ENCODE measurements at regions not wholly inside any gene's neighbourhood (a gene's known extent, or its start where the extent isn't known, plus 50 kb on each side); places are given as distances from the start of the nearest gene placed in this dataset.

DNA sequence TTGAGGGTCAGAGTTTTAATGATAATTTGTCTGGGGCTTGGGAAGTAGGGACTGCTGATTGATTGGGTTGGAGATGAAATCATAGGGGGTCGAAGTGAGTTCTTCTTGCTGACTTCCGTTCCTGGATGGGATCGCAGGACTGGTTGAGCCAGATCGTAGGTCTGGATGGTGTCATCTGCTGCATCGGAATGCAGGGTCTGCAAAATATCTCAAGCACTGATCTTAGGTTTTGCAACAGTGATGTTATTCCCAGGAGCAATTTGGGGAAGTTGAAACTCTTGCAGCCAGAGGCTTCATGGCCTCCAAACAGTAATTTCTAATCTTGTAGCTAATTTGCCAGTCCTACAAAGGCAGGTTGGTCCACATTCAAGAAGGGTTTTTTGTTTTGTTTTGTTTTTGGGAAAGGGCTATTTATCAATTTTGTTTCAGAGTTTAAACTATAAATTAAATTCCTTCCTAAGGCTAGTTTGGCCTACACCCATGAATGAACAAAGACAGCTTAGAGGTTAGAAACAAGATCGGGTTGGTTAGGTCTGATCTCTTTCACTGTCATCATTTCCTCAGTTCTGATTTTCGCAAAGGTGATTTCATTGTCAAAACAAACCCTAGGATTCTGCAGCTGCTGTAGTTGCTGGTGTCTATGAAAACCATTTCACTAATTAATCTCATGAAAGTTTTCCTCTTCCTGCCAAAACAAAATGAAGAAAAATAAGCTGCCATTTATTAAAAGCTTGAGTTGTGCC lies 388.0 kb downstream of the TMEM232 start:
- Histone ChIP-seq H3K36me3 (ENCODE audit: control insufficient read depth in 1 of 2, insufficient read depth in 2 of 2, low read length in 2 of 2) (no peaks in the 10 kb centered on the region), H3K27me3 (ENCODE audit: insufficient read depth, low read length) (no peaks in the 10 kb centered on the region), H3K9me3 (ENCODE audit: control insufficient read depth in 1 of 2, insufficient read depth in 1 of 2, low read depth in 1 of 2, low read length in 2 of 2) (no peaks in the 10 kb centered on the region), H3K4me2 (ENCODE audit: low read length) (no peak overlapping the region), H3K4me3 (replicated peaks in 1 of 2; ENCODE audit: low read depth in 1 of 2, low read length in 2 of 2) (no peak overlapping the region), H2AFZ (ENCODE audit: low read depth, low read length, poor library complexity, severe bottlenecking) (no peak overlapping the region), H3K4me1 (ENCODE audit: control insufficient read depth in 1 of 2, insufficient read depth in 2 of 2, low read length in 2 of 2) (no peaks in the 10 kb centered on the region), H3K9ac (ENCODE audit: low read length) (no peak overlapping the region), H4K20me1 (ENCODE audit: insufficient read depth) (no peaks in the 10 kb centered on the region), H3K79me2 (ENCODE audit: insufficient read depth, low read length) (no peaks in the 10 kb centered on the region), H3K27ac (ENCODE audit: low read depth, low read length) (no peak overlapping the region), H3K9me2 (ENCODE audit: insufficient read depth) (no peaks in the 10 kb centered on the region)
- no peak for ATAC-seq
- BruUV-seq (replicated peaks) = no TSS peak
- ChIA-PET POLR2A (no interaction called here), RAD21 (ENCODE audit: low non-redundant PET in 1 of 2, low total read pairs in 2 of 2, uncharacterized antibody in 2 of 2, unreplicated experiment in 2 of 2) (no interaction called here), CTCF (no interaction called here)
- intact Hi-C loops (cut with micrococcal nuclease) = no loop called here
- TF ChIP-seq ELF1 (IDR thresholded peaks at IDR 0.05; ENCODE audit: borderline replicate concordance, low read depth) = no peak
- TF ChIP-seq, protein P1, sequence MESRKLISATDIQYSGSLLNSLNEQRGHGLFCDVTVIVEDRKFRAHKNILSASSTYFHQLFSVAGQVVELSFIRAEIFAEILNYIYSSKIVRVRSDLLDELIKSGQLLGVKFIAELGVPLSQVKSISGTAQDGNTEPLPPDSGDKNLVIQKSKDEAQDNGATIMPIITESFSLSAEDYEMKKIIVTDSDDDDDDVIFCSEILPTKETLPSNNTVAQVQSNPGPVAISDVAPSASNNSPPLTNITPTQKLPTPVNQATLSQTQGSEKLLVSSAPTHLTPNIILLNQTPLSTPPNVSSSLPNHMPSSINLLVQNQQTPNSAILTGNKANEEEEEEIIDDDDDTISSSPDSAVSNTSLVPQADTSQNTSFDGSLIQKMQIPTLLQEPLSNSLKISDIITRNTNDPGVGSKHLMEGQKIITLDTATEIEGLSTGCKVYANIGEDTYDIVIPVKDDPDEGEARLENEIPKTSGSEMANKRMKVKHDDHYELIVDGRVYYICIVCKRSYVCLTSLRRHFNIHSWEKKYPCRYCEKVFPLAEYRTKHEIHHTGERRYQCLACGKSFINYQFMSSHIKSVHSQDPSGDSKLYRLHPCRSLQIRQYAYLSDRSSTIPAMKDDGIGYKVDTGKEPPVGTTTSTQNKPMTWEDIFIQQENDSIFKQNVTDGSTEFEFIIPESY (IDR thresholded peaks at IDR 0.05; ENCODE audit: extremely low read depth, insufficient replicate concordance, low read length) = no peak
- DNase-seq (ENCODE audit: low read depth, low spot score) = no peak

DNA sequence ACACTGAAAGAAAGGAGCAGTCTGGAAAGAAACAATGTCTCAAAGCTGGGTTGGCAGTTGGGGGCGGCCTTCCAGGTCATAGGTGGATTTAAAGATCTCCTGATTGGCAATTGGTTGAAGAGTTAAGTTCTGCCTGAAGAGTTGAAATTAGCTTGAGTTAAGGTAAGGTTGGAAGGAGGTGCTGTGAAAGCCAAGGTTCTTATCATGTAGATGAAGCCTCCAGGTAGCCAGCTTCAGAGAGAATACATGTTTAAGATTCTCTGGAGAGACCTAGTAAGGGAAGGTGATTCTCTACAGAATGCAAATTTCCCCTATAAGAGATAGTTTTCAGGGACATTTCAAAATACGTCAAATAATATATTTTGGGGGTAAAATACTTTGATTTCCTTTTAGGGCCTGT lies 387.1 kb downstream of the TMEM232 start:
- no peaks in the 10 kb centered on the region for H3K4me1 ChIP-seq (ENCODE audit: control insufficient read depth in 1 of 2, insufficient read depth in 2 of 2, low read length in 2 of 2)
- H3K27me3 ChIP-seq (ENCODE audit: insufficient read depth, low read length) = no peaks in the 10 kb centered on the region
- ATAC-seq = no peak
- no peaks in the 10 kb centered on the region for H3K9me2 ChIP-seq (ENCODE audit: insufficient read depth)
- H3K36me3 ChIP-seq (ENCODE audit: control insufficient read depth in 1 of 2, insufficient read depth in 2 of 2, low read length in 2 of 2) = no peaks in the 10 kb centered on the region
- H2AFZ ChIP-seq (ENCODE audit: low read depth, low read length, poor library complexity, severe bottlenecking) = no peak overlapping the region
- H3K79me2 ChIP-seq (ENCODE audit: insufficient read depth, low read length) = no peaks in the 10 kb centered on the region
- ChIA-PET POLR2A (no interaction called here), RAD21 (ENCODE audit: low non-redundant PET in 1 of 2, low total read pairs in 2 of 2, uncharacterized antibody in 2 of 2, unreplicated experiment in 2 of 2) (no interaction called here), CTCF (no interaction called here)
- BruUV-seq (replicated peaks) = no TSS peak
- H3K4me3 ChIP-seq (replicated peaks in 1 of 2; ENCODE audit: low read depth in 1 of 2, low read length in 2 of 2) = no peak overlapping the region
- H4K20me1 ChIP-seq (ENCODE audit: insufficient read depth) = no peaks in the 10 kb centered on the region
- no peak overlapping the region for H3K9ac ChIP-seq (ENCODE audit: low read length)
- H3K27ac ChIP-seq (ENCODE audit: low read depth, low read length) = no peak overlapping the region
- no peak for DNase-seq (ENCODE audit: low read depth, low spot score)
- no peaks in the 10 kb centered on the region for H3K9me3 ChIP-seq (ENCODE audit: control insufficient read depth in 1 of 2, insufficient read depth in 1 of 2, low read depth in 1 of 2, low read length in 2 of 2)
- intact Hi-C loops (cut with micrococcal nuclease) = no loop called here
- H3K4me2 ChIP-seq (ENCODE audit: low read length) = no peak overlapping the region
- TF ChIP-seq TCF7L2 (IDR thresholded peaks at IDR 0.05; ENCODE audit: borderline replicate concordance, extremely low read depth, insufficient read depth, insufficient read length) = no peak
- no peak for TF ChIP-seq POLR2AphosphoS5 (IDR thresholded peaks at IDR 0.05; ENCODE audit: low read depth, low read length)
- TF ChIP-seq YY1 (IDR thresholded peaks at IDR 0.05; ENCODE audit: extremely low read depth, insufficient replicate concordance, low read depth, low read length) = no peak
- no peak for TF ChIP-seq ELF1 (IDR thresholded peaks at IDR 0.05; ENCODE audit: borderline replicate concordance, low read depth)
- TF ChIP-seq, protein P2, sequence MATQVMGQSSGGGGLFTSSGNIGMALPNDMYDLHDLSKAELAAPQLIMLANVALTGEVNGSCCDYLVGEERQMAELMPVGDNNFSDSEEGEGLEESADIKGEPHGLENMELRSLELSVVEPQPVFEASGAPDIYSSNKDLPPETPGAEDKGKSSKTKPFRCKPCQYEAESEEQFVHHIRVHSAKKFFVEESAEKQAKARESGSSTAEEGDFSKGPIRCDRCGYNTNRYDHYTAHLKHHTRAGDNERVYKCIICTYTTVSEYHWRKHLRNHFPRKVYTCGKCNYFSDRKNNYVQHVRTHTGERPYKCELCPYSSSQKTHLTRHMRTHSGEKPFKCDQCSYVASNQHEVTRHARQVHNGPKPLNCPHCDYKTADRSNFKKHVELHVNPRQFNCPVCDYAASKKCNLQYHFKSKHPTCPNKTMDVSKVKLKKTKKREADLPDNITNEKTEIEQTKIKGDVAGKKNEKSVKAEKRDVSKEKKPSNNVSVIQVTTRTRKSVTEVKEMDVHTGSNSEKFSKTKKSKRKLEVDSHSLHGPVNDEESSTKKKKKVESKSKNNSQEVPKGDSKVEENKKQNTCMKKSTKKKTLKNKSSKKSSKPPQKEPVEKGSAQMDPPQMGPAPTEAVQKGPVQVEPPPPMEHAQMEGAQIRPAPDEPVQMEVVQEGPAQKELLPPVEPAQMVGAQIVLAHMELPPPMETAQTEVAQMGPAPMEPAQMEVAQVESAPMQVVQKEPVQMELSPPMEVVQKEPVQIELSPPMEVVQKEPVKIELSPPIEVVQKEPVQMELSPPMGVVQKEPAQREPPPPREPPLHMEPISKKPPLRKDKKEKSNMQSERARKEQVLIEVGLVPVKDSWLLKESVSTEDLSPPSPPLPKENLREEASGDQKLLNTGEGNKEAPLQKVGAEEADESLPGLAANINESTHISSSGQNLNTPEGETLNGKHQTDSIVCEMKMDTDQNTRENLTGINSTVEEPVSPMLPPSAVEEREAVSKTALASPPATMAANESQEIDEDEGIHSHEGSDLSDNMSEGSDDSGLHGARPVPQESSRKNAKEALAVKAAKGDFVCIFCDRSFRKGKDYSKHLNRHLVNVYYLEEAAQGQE (IDR thresholded peaks at IDR 0.05; ENCODE audit: low read depth) = no peak
- no peak for TF ChIP-seq EGR1 (IDR thresholded peaks at IDR 0.05; ENCODE audit: low read depth)
- TF ChIP-seq, protein P3, sequence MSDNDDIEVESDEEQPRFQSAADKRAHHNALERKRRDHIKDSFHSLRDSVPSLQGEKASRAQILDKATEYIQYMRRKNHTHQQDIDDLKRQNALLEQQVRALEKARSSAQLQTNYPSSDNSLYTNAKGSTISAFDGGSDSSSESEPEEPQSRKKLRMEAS (IDR thresholded peaks at IDR 0.05) = no peak
- TF ChIP-seq ZFX (IDR thresholded peaks at IDR 0.05) = no peak
- TF ChIP-seq JUND (IDR thresholded peaks at IDR 0.05) = no peak
- TF ChIP-seq, protein P4, sequence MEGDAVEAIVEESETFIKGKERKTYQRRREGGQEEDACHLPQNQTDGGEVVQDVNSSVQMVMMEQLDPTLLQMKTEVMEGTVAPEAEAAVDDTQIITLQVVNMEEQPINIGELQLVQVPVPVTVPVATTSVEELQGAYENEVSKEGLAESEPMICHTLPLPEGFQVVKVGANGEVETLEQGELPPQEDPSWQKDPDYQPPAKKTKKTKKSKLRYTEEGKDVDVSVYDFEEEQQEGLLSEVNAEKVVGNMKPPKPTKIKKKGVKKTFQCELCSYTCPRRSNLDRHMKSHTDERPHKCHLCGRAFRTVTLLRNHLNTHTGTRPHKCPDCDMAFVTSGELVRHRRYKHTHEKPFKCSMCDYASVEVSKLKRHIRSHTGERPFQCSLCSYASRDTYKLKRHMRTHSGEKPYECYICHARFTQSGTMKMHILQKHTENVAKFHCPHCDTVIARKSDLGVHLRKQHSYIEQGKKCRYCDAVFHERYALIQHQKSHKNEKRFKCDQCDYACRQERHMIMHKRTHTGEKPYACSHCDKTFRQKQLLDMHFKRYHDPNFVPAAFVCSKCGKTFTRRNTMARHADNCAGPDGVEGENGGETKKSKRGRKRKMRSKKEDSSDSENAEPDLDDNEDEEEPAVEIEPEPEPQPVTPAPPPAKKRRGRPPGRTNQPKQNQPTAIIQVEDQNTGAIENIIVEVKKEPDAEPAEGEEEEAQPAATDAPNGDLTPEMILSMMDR (IDR thresholded peaks at IDR 0.05 in 2 of 3, conservative IDR thresholded peaks at IDR 0.05 in 1 of 3; ENCODE audit: borderline replicate concordance in 1 of 3, insufficient read depth in 1 of 3, low read depth in 2 of 3, low read length in 2 of 3) = no peak
